BE2C (cell line): ENCODE measurements at regions not wholly inside any gene's neighbourhood (a gene's known extent, or its start where the extent isn't known, plus 50 kb on each side); places are given as distances from the start of the nearest gene placed in this dataset.

Experiments used
- DNase-seq: peaks from one replicate; pipeline ENCODE4 v3.0.0-alpha.2; 2020
- H3K27me3 ChIP-seq: fragments of 250-450 bp; sonication (Bioruptor Pico); 2 replicates; pipeline ENCODE4 v1.5.1; 2020; ENCODE audit warnings: mild to moderate bottlenecking
- H3K36me3 ChIP-seq: fragments of 250-450 bp; sonication (Bioruptor Pico); 2 replicates; pipeline ENCODE4 v1.5.1; 2020; ENCODE audit warnings: mild to moderate bottlenecking
- H3K4me1 ChIP-seq: fragments of 250-450 bp; sonication (Bioruptor Pico); 2 replicates; pipeline ENCODE4 v1.5.1; 2020
- H3K4me3 ChIP-seq: 2 replicates; pipeline ENCODE4 v1.5.1; 2011; ENCODE audit warnings: low read depth, low read length
- H3K9me3 ChIP-seq: fragments of 250-450 bp; sonication (Bioruptor Pico); 2 replicates; pipeline ENCODE4 v1.5.1; 2020
- TF ChIP-seq, protein P1 (sequence below): IDR thresholded peaks from 2 replicates; pipeline ENCODE4 v1.5.1; 2012; ENCODE audit warnings: mild to moderate bottlenecking, low read depth, low read length

DNA sequence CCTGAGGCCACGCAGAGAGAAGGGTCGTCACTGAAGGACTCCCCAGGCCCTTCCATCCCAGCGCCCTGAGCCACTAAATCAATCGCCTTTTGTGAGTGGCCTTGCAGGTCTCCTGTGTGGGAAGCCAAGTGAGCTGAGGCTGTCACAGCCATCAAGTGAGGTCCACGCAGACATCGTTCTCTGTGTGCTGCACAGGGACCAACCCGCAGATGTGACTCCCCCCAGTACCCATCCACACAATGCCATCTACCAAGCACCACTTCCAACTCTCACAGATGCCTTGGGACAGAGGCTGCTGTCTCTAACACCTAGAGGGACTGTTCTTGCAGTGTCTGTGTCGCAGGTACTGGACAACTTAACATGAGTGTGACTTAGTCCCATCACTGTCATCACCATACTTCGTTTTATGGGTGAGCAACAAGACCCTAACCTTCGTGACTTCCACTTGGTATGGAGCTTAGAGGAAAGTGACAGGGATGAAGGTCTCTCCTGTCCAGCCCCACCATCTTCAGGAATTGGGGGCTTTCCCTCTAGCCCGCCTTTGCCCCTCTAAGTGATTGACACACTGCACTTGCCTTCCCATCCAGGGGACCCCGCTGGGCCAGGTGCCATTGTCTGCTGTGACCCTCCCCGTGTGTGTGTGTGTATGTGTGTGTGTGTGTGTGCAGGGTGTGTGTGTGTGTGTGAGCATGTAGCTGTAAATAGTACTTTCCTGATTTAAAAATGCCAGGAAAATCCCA lies 51.4 kb upstream of the TMEM72 start:
- no peak for DNase-seq
- TF ChIP-seq, protein P1, sequence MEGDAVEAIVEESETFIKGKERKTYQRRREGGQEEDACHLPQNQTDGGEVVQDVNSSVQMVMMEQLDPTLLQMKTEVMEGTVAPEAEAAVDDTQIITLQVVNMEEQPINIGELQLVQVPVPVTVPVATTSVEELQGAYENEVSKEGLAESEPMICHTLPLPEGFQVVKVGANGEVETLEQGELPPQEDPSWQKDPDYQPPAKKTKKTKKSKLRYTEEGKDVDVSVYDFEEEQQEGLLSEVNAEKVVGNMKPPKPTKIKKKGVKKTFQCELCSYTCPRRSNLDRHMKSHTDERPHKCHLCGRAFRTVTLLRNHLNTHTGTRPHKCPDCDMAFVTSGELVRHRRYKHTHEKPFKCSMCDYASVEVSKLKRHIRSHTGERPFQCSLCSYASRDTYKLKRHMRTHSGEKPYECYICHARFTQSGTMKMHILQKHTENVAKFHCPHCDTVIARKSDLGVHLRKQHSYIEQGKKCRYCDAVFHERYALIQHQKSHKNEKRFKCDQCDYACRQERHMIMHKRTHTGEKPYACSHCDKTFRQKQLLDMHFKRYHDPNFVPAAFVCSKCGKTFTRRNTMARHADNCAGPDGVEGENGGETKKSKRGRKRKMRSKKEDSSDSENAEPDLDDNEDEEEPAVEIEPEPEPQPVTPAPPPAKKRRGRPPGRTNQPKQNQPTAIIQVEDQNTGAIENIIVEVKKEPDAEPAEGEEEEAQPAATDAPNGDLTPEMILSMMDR = no peak
- Histone ChIP-seq H3K27me3 (no peaks in the 10 kb centered on the region), H3K36me3 (no peaks in the 10 kb centered on the region), H3K4me3 (no peak overlapping the region), H3K4me1 (no peaks in the 10 kb centered on the region), H3K9me3 (no peaks in the 10 kb centered on the region)

DNA sequence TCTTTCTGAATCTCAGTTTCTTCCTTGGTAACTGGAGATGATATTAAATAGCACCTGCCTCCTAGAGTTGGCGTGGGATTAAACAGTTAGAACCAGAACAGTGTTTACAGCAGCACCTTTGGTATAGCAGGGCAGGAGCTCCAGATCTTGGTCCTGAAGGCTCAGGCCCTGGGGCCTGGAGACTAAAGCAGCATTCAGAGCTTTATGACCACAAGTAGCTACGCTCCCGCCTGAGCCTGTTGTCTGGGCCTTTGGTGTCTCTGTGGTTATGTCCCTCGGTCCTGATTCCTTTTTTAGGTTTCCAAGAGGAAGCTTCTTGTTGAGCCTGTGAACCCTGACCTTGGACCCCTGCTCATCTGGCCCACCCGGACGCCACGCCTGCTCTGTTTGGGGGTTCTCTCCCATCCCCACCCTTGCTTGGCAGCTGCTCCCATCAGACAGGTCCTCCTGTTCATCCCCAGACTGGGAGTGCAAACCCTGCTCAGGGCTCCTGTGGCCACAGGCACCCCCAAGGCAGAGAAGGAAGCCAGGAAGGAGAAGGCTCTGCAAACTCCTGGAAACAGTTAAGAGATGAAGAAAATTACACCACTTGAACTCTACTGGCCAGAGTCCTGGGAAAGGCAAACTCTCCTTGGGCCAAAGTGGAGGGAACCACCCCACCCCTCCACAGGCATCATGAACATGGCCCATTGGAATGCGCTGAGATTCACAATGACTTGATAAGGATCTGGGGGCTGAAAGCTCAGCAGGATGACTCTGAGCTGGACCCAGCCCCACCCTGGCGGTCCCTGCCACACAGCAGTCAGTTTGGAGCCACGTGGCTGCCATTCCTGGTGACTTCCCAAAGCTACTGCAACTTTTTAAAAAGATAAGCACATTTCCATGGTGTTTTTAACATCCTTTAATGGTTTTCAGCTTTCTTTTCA lies 50.1 kb upstream of the TMEM72 start:
- DNase-seq = no peak
- H3K27me3 ChIP-seq = peaks cover 11% of the 10 kb centered on the region
- H3K4me3 ChIP-seq = no peak overlapping the region
- H3K9me3 ChIP-seq = no peaks in the 10 kb centered on the region
- H3K36me3 ChIP-seq = no peaks in the 10 kb centered on the region
- H3K4me1 ChIP-seq = no peaks in the 10 kb centered on the region
- TF ChIP-seq, protein P1 = no peak
